NCI-H2227 treated with DMSO at 0.1 percent for 48 hours (cell line): ENCODE measurements at regions not wholly inside any gene's neighbourhood (a gene's known extent, or its start where the extent isn't known, plus 50 kb on each side); places are given as distances from the start of the nearest gene placed in this dataset.

Experiments
- DNase-seq: peaks from one replicate; lab custom pipeline; 2025; lab: John Stamatoyannopoulos, UW

DNA sequence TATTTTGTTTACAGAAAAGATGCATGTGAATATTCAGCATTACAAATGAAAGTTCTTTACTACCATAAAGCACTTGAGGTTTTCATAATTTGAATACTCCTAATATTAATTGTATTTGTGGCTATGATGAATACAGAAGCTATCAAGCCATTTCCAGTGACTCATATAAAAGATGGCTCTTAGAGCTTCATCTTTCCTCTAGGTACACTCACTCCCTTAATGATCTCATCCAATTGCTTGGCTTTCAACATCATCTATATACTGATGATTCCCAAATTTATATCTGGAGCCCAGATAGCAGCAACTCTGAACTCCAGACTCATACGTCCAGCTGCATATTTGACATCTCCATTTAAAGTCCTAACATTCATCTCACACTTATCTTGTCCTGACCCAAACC lies 183.4 kb upstream of the FAM241A start:
- no peak for DNase-seq

DNA sequence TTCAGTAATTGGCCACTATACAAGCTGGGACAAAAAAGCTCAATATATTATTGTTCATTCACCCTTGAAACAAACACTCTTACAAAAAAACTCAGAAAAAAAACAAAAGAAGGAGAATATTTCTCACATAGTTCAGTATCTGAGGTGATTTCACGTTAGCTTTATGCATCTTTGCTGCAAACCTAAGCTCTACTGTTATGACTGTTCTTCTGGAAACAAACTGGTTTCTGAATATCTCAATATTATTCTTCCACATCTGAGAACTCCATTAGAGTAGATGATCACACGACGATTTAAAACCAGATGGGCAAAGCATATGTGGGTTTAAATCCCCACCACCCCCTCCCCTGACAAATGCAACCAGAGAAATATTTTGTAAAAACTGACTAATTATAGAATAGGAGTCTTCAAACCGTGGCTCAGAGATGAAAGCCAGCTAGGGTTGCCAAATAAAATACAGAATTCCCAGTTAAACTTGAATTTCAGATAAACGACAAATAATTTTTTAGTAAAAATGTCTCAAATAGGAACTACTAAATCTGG lies 182.0 kb upstream of the FAM241A start:
- DNase-seq: no peak

DNA sequence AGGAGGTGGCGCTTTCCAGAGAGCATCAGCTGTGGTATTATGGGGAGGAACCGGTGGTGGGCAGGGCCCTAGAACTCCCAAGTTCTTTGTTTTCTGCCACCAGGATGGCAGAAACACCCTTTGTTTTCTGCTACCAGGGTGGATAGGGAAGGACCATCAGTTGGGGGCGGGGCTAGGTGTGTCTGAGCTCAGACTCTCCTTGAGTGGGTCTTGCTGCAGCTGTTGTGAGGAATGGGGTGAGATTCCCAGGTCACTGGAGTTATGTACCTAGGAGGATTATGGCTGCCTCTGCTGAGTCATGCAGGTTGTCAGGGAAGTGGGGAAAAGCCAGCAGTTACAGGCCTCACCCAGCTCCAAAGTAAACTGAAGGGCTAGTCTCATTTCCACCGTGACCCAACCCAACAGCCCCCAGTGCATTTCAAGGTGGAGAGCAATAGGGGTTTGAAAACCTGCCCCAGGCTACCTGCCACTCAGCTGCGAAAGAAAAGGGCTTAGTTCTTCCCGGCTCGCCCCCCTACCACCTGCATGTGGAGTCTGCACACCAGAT lies 167.8 kb upstream of the FAM241A start:
- DNase-seq: no peak

DNA sequence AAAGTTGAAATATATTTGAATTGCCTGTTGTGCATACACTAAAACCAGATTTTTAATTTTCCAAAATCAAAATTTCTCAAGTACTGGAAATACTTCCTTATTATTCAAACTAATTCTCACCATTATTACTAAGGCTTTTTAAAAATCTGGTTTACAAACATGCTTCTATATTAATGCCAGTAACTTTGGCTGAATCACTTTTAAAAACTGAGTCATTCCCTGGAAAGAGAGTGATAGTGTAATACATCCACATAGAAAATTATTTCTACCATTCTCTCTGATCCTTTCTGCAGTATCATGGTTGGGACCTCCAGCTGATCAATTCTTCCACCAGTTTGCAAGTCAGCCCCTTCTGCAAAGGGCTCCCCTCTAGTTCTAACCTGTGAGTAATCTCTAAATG lies 165.3 kb upstream of the FAM241A start:
- no peak for DNase-seq

DNA sequence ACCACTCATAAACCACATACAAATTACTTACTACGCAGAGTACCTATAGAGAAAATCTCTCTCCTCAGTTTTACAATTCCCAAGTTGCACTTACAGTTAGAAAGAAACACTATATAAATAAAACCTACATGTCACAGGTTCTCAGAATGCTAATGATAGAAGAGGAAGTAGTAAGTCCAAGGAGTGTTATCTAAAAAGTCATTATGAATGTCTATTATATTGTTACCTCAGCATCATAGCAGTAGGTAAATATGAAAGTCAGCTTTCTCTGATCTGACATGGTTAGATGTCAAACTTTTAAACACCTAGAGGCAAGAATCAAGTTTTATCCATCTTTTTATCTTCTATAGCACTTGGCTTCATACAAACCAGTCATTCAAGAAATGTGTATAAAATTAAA lies 163.2 kb upstream of the FAM241A start:
- no peak for DNase-seq

DNA sequence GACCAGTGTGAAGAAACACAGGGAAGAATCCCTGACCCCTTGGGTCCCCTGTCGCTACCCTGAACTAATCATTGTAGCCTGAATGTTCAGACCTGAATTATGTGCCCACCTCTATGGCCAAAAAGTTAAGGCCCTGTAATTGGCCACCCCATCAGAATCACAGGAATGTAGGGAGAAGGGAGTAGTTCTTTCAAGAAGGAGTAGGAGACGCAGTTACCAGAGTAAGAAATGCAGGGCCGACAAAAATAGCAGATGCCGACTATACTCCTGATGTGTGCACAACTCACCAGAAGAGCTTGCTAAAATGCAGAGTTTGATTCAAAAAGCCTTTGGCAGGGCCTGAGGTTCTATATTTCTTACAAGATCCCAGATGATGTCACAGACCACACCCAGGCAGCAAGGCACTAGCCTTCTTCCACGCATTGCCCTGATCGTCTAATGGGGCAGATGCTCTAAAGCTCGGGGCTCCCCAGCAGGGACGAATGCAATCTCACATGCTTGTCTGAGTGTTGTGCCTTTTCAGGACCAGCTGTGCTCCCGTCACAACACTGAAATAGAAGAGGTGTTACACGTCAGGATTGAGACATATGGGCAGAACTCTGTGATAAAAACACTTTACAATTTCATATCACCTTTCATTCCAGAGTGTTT lies 161.0 kb upstream of the FAM241A start:
- no peak for DNase-seq

DNA sequence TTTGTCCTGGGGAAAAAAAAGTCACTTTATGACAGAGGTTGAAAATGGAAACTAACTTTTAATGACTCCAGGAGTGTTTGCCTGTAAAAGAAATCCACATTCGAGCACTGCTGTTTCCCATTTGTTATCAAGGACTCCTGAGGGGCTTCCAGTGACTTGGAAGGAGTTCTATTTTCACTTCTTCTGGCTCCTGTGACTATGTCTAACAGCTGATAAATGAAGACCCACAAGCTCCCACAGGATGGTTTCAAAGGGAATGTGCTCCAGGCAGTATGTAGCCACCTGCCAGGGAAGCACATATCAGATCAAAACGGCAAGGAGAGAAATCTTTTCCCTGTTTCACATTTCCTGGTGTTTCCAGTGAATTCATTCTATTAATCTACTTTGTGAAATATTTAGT lies 159.8 kb upstream of the FAM241A start:
- no peak for DNase-seq

DNA sequence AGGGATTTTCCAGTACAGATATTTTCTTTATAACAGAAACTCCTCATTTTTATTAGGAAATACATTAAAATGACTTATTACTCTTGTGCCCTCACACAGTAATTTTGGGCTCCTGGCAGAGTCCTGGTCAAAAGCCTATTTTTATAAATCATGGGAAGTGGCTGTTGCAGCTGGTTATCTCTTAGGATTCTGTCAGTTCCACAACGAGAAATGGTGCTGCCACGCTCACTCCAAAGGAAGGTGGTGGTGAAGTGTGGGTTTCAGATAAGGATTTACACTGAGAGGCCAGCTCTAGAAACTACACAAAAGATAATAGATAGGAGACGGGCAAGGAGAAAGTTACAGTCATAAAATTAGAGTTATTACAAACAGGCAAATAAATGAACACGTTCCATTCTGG lies 159.2 kb upstream of the FAM241A start:
- DNase-seq: no peak

DNA sequence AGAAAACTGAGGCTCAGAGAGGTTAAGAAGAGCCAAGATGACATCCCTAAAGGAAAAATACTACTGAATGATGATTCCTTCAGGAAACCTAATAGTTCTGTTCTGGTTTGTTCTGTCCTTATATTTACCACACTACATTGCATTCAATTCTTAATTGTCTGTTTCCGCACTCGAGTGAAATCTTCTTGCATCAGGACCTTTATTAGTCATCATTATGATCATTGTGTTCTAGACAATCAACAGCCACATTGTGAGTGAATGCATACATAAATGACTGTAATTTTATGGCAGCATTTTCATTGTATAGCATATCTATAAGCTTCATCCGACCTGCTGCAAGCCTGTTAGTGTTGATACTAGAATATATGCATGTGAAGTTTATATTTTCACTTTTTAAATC lies 156.7 kb upstream of the FAM241A start:
- no peak for DNase-seq

DNA sequence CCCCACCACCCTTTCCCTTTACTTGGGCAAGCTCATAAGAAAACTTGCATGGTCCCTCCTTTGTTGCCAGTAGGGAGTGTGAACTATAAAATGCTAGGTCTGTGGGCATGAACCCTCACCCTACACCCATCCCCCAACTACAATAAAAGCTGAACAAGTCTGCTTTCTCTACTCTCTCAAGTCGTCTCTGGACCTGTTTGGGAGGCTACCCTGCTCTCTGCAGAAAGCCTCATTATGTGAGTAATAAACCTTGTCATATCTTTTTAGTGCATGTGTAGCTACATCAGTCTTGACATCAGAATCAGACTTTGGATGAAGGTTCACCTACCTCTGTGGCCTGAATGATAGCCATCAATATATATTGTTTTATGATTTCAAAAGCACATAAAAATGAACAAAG lies 155.4 kb upstream of the FAM241A start:
- no peak for DNase-seq

DNA sequence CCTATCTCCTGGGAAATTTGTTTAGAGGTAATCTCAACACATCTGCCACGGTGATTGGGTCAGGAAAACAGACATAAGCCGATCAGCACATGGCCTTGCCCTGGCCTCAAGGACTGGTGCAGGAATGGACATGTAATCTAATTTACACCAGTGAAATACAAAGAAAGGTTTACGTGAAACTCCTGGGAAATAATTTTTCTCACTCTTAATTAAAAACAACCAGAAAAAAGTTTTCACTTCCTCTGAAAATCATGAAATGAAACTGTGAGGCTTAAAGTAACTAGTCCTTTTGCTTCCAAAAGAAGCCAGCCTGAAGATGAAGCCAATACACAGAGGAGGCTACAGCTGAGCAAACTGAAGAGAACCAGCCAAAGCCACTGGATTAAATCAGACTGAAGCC lies 154.1 kb upstream of the FAM241A start:
- no peak for DNase-seq

DNA sequence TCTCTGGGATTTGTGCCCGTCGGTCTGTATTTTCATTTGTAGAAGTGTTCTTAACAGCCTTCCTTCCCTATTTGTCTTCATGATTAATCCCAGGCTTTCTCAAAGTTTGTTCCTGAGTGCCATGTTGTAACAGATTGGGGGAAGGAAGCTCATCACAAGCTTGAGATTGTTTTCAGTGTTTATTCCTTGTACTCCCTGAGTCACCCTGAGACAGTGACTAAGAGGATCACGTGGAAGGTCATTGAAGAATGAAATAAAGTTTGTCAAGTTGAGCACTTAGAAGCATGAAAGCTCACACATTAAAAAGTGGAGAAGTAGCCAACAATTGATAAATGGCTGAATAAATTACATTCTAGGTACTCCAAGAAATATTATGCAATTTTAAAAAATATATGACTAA lies 153.5 kb upstream of the FAM241A start:
- no peak for DNase-seq

DNA sequence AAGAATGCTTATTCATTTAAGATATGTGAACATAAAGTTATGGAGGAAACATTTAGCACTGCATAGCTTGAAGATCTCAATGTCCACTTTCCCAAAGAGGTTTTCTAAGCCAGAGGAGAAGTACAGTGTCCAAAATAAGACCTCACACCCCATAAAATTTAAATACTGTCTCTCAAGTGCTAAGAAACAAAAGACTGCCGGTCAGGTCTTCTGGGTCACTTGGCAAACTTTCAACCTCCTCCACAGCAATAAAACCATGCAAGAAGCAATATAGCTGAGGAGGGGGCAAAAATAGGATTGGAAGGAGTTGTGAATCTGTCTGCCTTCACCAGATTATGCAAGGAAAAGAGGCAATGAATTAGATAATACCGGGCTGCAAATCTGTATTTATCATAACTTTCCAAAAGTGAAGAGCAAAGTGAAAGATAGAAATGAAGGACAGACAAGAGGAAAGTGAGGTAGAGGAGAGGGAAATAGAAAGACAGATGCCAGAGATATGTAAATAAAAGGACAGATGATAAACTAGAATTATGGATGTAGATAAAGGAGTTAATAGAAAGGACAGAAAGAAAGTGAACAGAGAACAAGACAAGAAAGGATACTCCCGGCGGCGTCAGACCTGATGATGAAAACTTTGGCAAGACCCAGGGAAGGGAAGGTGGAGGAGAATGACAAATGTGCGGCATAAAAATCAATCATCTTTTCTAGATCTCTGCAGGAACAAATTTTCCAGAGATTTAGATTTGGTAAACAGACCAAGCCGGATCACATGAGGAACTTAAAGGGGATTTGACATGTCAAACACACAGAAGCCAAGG lies 152.7 kb upstream of the FAM241A start:
- no peak for DNase-seq

DNA sequence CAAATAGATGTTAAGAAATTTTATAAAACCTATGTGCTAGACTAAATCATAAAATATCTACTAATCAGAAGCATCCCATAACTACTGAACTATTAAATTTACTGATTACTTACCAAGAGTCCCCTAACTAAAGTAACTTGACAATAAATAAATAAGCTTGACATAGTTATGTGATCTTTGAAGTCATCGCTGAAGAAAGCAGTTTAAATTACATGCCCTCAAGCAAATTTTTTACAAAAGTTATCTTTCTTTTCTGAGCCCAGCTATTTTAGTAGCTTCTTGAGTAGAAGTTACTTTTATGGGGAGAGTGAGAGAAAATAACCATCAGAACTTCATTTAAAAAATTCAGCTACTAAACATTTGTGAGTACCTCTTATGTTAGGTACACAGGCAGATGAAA lies 150.9 kb upstream of the FAM241A start:
- DNase-seq: no peak

DNA sequence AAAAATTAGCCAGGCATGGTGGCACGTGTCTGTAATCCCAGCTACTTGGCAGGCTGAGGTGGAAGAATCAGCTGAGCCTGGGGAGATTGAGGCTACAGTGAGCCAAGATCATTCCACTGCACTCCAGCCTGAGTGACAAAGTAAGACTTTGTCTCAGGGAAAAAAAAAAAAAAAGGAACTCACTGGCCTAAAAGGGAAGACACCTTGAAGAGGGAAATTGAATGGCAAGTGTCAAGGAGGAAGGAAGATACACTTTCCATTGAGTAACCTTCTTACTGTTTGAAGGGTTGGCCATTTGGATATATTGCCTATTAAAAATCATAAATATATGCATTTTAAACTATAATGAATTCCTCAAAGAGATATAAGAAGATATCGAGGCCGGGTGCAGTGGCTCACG lies 147.5 kb upstream of the FAM241A start:
- DNase-seq: no peak

DNA sequence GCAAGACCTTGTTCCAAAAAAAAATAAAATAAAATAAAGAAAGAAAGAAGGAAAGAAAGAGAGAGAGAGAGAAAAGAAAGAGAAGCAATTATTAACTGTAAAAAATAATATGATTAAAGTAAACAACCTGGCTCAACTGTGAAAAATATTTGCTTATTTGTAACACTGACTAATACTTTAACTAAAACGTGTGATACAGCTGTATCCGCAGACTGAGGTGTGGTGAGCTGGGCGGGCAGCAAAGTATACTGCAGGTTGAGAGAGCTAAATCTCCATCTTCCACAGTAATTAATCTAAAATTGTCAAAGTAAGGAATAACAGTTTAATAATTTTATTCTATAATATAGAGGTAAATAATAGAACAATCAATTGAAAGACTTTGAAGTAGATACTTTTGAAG lies 145.5 kb upstream of the FAM241A start:
- no peak for DNase-seq

DNA sequence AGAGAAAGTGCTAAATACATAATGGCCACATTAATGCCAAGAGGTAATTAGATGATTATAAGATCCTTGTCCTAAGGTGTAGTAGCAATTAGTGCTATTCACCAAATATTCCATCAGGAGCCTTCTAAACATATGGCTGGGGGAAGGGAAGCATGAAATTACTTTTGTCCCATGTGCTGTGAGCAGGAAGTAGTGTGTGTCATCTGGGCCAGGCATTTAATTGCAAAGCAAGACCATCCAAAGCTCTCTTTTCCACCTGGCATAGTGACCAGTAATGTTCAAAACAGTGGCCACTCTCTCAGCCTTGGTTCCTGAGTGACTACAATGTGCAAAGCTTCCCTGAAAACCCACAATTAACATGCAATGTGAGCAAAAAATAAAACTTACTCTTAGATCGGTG lies 144.2 kb upstream of the FAM241A start:
- no peak for DNase-seq

DNA sequence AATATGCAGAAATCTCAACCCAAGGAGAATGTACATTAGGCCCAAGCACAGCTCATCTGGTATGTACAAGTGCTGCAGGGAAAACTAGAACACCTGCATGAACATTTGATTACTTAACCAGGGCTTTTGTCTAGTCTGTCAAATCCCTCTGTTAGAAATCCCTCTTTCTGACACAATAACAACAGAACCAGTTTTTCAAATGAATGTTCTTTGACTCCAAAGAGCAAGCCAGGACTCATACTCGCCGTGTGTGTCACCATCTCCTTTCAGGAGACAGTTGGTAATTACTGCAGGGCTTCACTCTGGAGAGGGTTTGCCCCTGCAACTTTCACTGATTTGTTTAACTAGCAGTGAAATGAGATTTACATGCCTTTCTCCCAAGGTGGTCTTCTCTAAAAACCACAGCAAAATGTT lies 143.0 kb upstream of the FAM241A start:
- no peak for DNase-seq

DNA sequence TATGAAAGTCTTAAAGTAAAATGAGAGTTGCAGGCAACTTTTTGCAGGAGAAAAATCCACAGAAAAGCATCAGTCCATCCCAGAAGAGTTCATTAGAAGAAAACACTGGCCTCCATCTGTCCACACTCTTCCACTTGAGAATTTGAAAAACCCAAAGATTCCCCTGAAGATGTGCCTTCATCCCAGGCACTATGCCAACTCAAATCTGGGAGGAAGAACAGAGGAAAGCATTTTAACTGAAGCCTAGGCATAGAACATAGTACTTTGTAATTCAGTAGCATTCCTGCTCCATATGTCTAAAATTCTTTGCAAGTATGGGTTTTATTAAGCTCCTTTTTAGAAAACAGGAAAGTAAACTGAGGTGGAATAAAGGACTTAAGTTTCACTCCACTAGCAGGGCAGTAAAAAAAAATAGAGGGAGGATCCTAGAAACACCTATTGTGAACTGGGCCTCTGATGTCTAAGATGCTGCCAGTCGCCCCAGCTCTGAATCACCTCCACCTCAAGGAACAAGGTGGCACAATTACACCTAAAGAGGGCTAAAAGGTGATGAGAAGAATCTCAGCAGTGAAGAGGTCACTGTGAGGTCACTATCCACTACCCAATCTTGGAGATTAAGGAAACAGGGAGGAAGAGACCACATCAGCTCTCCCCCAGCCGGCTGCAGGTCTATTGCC lies 141.9 kb upstream of the FAM241A start:
- no peak for DNase-seq

DNA sequence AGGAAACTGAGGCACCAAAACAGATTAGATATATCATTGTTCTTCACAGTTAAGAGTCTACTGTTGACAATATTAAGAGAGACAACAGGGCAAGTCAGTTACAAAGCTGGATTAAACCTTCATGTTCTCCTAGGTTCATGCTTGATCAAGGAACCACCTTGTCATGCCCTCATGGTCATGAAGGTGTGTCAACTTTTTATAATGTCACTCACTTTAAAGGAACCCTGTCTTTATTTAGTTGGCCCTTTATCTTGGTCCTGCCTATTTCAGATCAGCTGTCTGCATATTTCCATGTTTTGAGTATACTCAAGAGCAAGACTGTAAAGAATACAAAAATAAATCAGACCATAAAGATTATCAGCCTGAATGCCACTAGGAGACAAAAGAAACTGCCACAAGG lies 140.2 kb upstream of the FAM241A start:
- DNase-seq: no peak

DNA sequence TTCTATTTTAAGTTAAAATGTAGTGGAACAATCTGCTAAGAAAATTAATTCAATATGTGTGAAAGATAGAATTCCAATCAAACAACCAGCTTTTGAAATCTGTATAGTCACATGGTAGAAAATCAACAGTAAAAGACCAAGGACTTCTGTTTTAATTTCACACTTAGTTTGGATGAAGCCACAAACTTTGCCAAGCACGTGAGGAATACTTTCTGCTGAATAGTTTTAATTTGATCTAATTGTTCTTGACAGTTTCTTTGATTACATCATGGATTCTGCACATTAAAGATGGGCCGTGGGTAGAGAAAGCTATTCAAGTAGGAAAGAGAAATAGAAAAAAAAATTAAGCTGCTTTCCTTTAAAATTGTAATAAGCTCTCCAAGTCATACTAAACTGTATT lies 137.9 kb upstream of the FAM241A start:
- no peak for DNase-seq

DNA sequence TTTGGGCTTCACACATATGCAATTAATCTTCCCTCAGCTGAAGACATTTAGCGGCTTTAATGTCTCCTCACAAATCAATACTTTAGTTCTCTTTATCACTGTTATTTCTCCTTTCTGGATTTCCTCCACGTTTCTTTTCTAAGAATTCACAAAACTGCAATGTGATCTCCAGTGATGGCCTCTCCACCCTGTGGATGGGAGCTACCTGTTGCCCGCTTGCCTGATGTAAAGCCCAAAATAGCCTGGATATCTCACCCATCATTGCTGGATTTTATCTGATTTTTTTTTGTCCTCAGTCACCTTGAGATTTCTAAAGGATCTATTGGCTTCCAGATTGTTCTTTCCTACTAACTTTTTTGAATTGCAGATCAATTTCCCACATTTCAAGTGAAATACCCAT lies 129.3 kb upstream of the FAM241A start:
- DNase-seq: no peak
